MM.1S (cell line): ENCODE measurements at regions not wholly inside any gene's neighbourhood (a gene's known extent, or its start where the extent isn't known, plus 50 kb on each side); places are given as distances from the start of the nearest gene placed in this dataset.

Experiments
- DNase-seq: peaks from one replicate; pipeline ENCODE4 v3.0.0-alpha.2; 2015
- H2AFZ ChIP-seq: fragments of 300-600 bp; sonication (generic); 2 replicates; pipeline ENCODE4 v1.6.0; 2016; ENCODE audit warnings: antibody characterized with exemption, low read length
- H3F3A ChIP-seq: fragments of 300-600 bp; sonication (generic); 2 replicates; pipeline ENCODE4 v1.6.1; 2016; ENCODE audit warnings: mild to moderate bottlenecking, antibody characterized with exemption, low read length, moderate library complexity, mixed read lengths; ENCODE audit not compliant: insufficient read depth
- H3K27ac ChIP-seq: fragments of 300-600 bp; sonication (generic); 2 replicates; pipeline ENCODE4 v1.5.1; 2016; ENCODE audit warnings: mild to moderate bottlenecking, low read length
- H3K27me3 ChIP-seq: fragments of 300-600 bp; sonication (generic); replicated peaks from 2 replicates; pipeline ENCODE4 v1.6.0; 2016; ENCODE audit warnings: low read length; ENCODE audit not compliant: insufficient read depth
- H3K36me3 ChIP-seq: fragments of 300-600 bp; sonication (generic); replicated peaks from 2 replicates; pipeline ENCODE4 v1.6.1; 2016; ENCODE audit warnings: mild to moderate bottlenecking, low read length, mixed read lengths; ENCODE audit not compliant: insufficient read depth
- H3K4me1 ChIP-seq: fragments of 300-600 bp; sonication (generic); 2 replicates; pipeline ENCODE4 v1.6.1; 2016; ENCODE audit warnings: low read length, mixed read lengths
- H3K4me2 ChIP-seq: fragments of 300-600 bp; sonication (generic); 2 replicates; pipeline ENCODE4 v1.6.0; 2016; ENCODE audit warnings: low read depth, low read length
- H3K4me3 ChIP-seq: fragments of 300-600 bp; sonication (generic); 2 replicates; pipeline ENCODE4 v1.5.1; 2016; ENCODE audit warnings: low read length, mixed read lengths
- H3K79me2 ChIP-seq: fragments of 300-600 bp; sonication (generic); 2 replicates; pipeline ENCODE4 v1.6.1; 2016; ENCODE audit warnings: mixed run types, low read length, mixed read lengths
- H3K9ac ChIP-seq: fragments of 300-600 bp; sonication (generic); 2 replicates; pipeline ENCODE4 v1.6.1; 2016; ENCODE audit warnings: low read length, mixed read lengths
- H3K9me2 ChIP-seq: fragments of 300-600 bp; sonication (generic); replicated peaks from 2 replicates; pipeline ENCODE4 v1.6.1; 2016; ENCODE audit warnings: mild to moderate bottlenecking, low read length, mixed read lengths; ENCODE audit not compliant: insufficient read depth
- H3K9me3 ChIP-seq: fragments of 300-600 bp; sonication (generic); replicated peaks from 2 replicates; pipeline ENCODE4 v1.6.1; 2016; ENCODE audit warnings: mild to moderate bottlenecking, low read length, mixed read lengths; ENCODE audit not compliant: insufficient read depth
- H4K20me1 ChIP-seq: fragments of 300-600 bp; sonication (generic); 2 replicates; pipeline ENCODE4 v1.6.1; 2016; ENCODE audit warnings: mild to moderate bottlenecking, low read length, moderate library complexity, mixed read lengths; ENCODE audit not compliant: insufficient read depth
- CTCF ChIP-seq: fragments of 300-600 bp; sonication (generic); IDR thresholded peaks from 2 replicates; pipeline ENCODE4 v1.5.1; 2016; ENCODE audit warnings: antibody characterized with exemption, low read length, mixed read lengths
- EZH2 ChIP-seq: fragments of 300-600 bp; sonication (generic); optimal IDR thresholded peaks from 2 replicates; pipeline ENCODE3; 2017; ENCODE audit warnings: low read depth, mild to moderate bottlenecking, antibody characterized with exemption, low read length, mixed read lengths
- EZH2phosphoT487 ChIP-seq: fragments of 300-600 bp; sonication (generic); IDR thresholded peaks from 2 replicates; pipeline ENCODE4 v1.6.1; 2018; ENCODE audit warnings: antibody characterized with exemption, low read length

GRCh38 chr15:91604122-91604521 lies 249.4 kb upstream of the SLCO3A1 start:
- no peak overlapping the region for H3K4me2 ChIP-seq
- no peak overlapping the region for H3K4me3 ChIP-seq
- H3K4me1 ChIP-seq, result no peaks in the 10 kb centered on the region
- no peak overlapping the region for H2AFZ ChIP-seq
- no peak for DNase-seq
- no peaks in the 10 kb centered on the region for H3F3A ChIP-seq
- no peaks in the 10 kb centered on the region for H3K79me2 ChIP-seq
- no peaks in the 10 kb centered on the region for H3K9me3 ChIP-seq
- no peak overlapping the region for H3K27ac ChIP-seq
- H3K27me3 ChIP-seq, result no peaks in the 10 kb centered on the region
- H3K9me2 ChIP-seq, result no peaks in the 10 kb centered on the region
- H4K20me1 ChIP-seq, result no peaks in the 10 kb centered on the region
- no peak overlapping the region for H3K9ac ChIP-seq
- TF ChIP-seq EZH2phosphoT487 (no peak), EZH2 (no peak), CTCF (no peak)
- H3K36me3 ChIP-seq, result no peaks in the 10 kb centered on the region

- Histone ChIP-seq H3F3A (no peaks in the 10 kb centered on the region), H3K27me3 (no peaks in the 10 kb centered on the region), H3K9me3 (no peaks in the 10 kb centered on the region), H3K9ac (no peak overlapping the region), H3K36me3 (no peaks in the 10 kb centered on the region), H2AFZ (no peak overlapping the region), H3K4me1 (no peaks in the 10 kb centered on the region), H3K4me2 (no peak overlapping the region), H3K79me2 (no peaks in the 10 kb centered on the region), H4K20me1 (no peaks in the 10 kb centered on the region), H3K4me3 (no peak overlapping the region), H3K27ac (no peak overlapping the region), H3K9me2 (no peaks in the 10 kb centered on the region)
- no peak for DNase-seq
- TF ChIP-seq EZH2phosphoT487, result no peak
- no peak for TF ChIP-seq EZH2
- TF ChIP-seq CTCF, result no peak
These were observed 247.9 kb upstream of the SLCO3A1 start for GRCh38 chr15:91605576-91605975.

- Histone ChIP-seq H3K79me2 (no peaks in the 10 kb centered on the region), H3K4me3 (no peak overlapping the region), H3K36me3 (no peaks in the 10 kb centered on the region), H4K20me1 (no peaks in the 10 kb centered on the region), H3K9ac (no peak overlapping the region), H3K9me3 (no peaks in the 10 kb centered on the region), H3K4me2 (no peak overlapping the region), H3K9me2 (no peaks in the 10 kb centered on the region), H3K27me3 (no peaks in the 10 kb centered on the region), H2AFZ (no peak overlapping the region), H3F3A (no peaks in the 10 kb centered on the region), H3K27ac (no peak overlapping the region), H3K4me1 (no peaks in the 10 kb centered on the region)
- no peak for TF ChIP-seq EZH2phosphoT487
- TF ChIP-seq CTCF, result no peak
- no peak for TF ChIP-seq EZH2
- DNase-seq, result no peak
These were observed 244.3 kb upstream of the SLCO3A1 start for GRCh38 chr15:91609231-91609630.

- Histone ChIP-seq H3K9ac (no peak overlapping the region), H4K20me1 (no peaks in the 10 kb centered on the region), H3K4me3 (no peak overlapping the region), H3K27ac (no peak overlapping the region), H3K36me3 (no peaks in the 10 kb centered on the region), H3K4me1 (no peaks in the 10 kb centered on the region), H3K9me2 (no peaks in the 10 kb centered on the region), H3K4me2 (no peak overlapping the region), H3K79me2 (no peaks in the 10 kb centered on the region), H3F3A (no peaks in the 10 kb centered on the region), H2AFZ (no peak overlapping the region), H3K9me3 (no peaks in the 10 kb centered on the region), H3K27me3 (no peaks in the 10 kb centered on the region)
- no peak for TF ChIP-seq EZH2phosphoT487
- no peak for DNase-seq
These were observed 243.5 kb upstream of the SLCO3A1 start for GRCh38 chr15:91609966-91610365.
